ENCODE measurements at regions not wholly inside any gene's neighbourhood (a gene's known extent, or its start where the extent isn't known, plus 50 kb on each side); places are given as distances from the start of the nearest gene placed in this dataset.

DNA sequence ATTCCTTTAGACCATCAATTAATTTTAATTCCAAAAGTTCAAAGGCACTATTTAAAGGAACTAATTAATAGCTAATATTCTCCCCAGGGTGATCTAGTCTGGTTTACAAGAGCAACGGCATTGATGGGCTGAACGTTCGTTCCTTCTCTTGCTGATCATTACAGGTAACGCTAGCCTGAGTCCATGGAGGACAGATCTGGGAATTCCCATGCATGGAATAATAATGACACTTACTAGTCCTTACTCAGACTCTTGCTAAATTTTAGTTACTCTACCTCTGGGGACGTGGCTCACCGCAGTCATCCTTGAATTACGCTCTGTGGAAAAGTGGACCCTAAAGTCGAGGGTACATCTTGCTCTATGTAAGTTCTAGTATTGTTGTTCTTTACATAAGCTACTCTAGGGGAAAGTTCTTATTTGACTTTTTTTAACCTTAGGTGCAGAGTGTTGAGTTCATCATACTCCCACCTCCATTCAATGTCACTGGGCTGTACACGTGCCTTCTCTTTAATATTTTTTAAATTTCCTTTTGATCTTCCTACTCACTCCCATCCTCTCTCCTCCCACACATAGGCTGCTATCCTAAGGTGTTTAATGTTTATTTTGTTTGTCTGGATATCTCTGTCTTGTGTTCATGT, 133.9 kb downstream of the ZNF281 start:
- Histone ChIP-seq H3K79me2 (replicated peaks; ENCODE audit: insufficient read depth, low read length) (no peaks in the 10 kb centered on the region), H3K27me3 (ENCODE audit: insufficient read depth, low read depth, low read length) (no peaks in the 10 kb centered on the region)
- TF ChIP-seq POLR2AphosphoS5 (IDR thresholded peaks at IDR 0.05) (no peak), EP300 (conservative IDR thresholded peaks at IDR 0.05; ENCODE audit: poor library complexity, severe bottlenecking) (no peak), SMC3 (conservative IDR thresholded peaks at IDR 0.05; ENCODE audit: poor library complexity) (no peak), MXI1 (conservative IDR thresholded peaks at IDR 0.05; ENCODE audit: poor library complexity, severe bottlenecking) (no peak), CTCF (IDR thresholded peaks at IDR 0.05; ENCODE audit: poor library complexity, severe bottlenecking) (no peak), RAD21 (conservative IDR thresholded peaks at IDR 0.05) (no peak)

GRCh38 chr1:200275415-200275814, 134.4 kb downstream of the ZNF281 start:
- Histone ChIP-seq H3K4me2 (ENCODE audit: low read length) (no peak overlapping the region), H2AFZ (ENCODE audit: low read depth, low read length) (no peak overlapping the region), H3K9me2 (ENCODE audit: insufficient read depth, low read length) (no peaks in the 10 kb centered on the region), H3K36me3 (ENCODE audit: insufficient read depth, low read length) (no peaks in the 10 kb centered on the region), H4K20me1 (ENCODE audit: insufficient read depth) (no peaks in the 10 kb centered on the region), H3F3A (ENCODE audit: insufficient read depth, low read length, poor library complexity, severe bottlenecking) (no peaks in the 10 kb centered on the region), H3K79me2 (replicated peaks; ENCODE audit: insufficient read depth, low read length) (no peaks in the 10 kb centered on the region), H3K27me3 (ENCODE audit: insufficient read depth, low read depth, low read length) (no peaks in the 10 kb centered on the region), H3K9ac (ENCODE audit: low read length) (no peak overlapping the region), H3K27ac (ENCODE audit: low read length) (no peak overlapping the region), H3K4me3 (ENCODE audit: low read length) (no peak overlapping the region), H3K9me3 (ENCODE audit: low read length) (no peaks in the 10 kb centered on the region)
- no peak for TF ChIP-seq SMC3 (conservative IDR thresholded peaks at IDR 0.05; ENCODE audit: poor library complexity)
- TF ChIP-seq MXI1 (conservative IDR thresholded peaks at IDR 0.05; ENCODE audit: poor library complexity, severe bottlenecking): no peak
- TF ChIP-seq EP300 (conservative IDR thresholded peaks at IDR 0.05; ENCODE audit: poor library complexity, severe bottlenecking): no peak
- TF ChIP-seq, protein P1, sequence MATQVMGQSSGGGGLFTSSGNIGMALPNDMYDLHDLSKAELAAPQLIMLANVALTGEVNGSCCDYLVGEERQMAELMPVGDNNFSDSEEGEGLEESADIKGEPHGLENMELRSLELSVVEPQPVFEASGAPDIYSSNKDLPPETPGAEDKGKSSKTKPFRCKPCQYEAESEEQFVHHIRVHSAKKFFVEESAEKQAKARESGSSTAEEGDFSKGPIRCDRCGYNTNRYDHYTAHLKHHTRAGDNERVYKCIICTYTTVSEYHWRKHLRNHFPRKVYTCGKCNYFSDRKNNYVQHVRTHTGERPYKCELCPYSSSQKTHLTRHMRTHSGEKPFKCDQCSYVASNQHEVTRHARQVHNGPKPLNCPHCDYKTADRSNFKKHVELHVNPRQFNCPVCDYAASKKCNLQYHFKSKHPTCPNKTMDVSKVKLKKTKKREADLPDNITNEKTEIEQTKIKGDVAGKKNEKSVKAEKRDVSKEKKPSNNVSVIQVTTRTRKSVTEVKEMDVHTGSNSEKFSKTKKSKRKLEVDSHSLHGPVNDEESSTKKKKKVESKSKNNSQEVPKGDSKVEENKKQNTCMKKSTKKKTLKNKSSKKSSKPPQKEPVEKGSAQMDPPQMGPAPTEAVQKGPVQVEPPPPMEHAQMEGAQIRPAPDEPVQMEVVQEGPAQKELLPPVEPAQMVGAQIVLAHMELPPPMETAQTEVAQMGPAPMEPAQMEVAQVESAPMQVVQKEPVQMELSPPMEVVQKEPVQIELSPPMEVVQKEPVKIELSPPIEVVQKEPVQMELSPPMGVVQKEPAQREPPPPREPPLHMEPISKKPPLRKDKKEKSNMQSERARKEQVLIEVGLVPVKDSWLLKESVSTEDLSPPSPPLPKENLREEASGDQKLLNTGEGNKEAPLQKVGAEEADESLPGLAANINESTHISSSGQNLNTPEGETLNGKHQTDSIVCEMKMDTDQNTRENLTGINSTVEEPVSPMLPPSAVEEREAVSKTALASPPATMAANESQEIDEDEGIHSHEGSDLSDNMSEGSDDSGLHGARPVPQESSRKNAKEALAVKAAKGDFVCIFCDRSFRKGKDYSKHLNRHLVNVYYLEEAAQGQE (IDR thresholded peaks at IDR 0.05; ENCODE audit: borderline replicate concordance): no peak
- TF ChIP-seq EZH2 (IDR thresholded peaks at IDR 0.05; ENCODE audit: borderline replicate concordance, insufficient read depth, low read length, poor library complexity, severe bottlenecking): no peak
- TF ChIP-seq CTCF (IDR thresholded peaks at IDR 0.05; ENCODE audit: poor library complexity, severe bottlenecking): no peak
- no peak for TF ChIP-seq RAD21 (conservative IDR thresholded peaks at IDR 0.05)
- no peak for TF ChIP-seq TAF1 (IDR thresholded peaks at IDR 0.05; ENCODE audit: low read depth)
- no peak for TF ChIP-seq POLR2AphosphoS5 (IDR thresholded peaks at IDR 0.05)

More for the DNA sequence above, 133.9 kb downstream of the ZNF281 start:
- H2AFZ ChIP-seq (ENCODE audit: low read depth, low read length): no peak overlapping the region
- H3K9me2 ChIP-seq (ENCODE audit: insufficient read depth, low read length): no peaks in the 10 kb centered on the region
- no peak overlapping the region for H3K9ac ChIP-seq (ENCODE audit: low read length)
- no peak overlapping the region for H3K4me3 ChIP-seq (ENCODE audit: low read length)
- no peaks in the 10 kb centered on the region for H3K36me3 ChIP-seq (ENCODE audit: insufficient read depth, low read length)
- H3K27ac ChIP-seq (ENCODE audit: low read length): no peak overlapping the region
- H3F3A ChIP-seq (ENCODE audit: insufficient read depth, low read length, poor library complexity, severe bottlenecking): no peaks in the 10 kb centered on the region
- no peaks in the 10 kb centered on the region for H3K9me3 ChIP-seq (ENCODE audit: low read length)
- no peaks in the 10 kb centered on the region for H4K20me1 ChIP-seq (ENCODE audit: insufficient read depth)
- H3K4me2 ChIP-seq (ENCODE audit: low read length): no peak overlapping the region

All from neural cell (in vitro differentiated cells).